BLaER1 treated with 17β-estradiol and CSF1 and Interleukin-3, amounts not matched to agents 10 nM and 100 nM (cell line): ENCODE measurements at regions not wholly inside any gene's neighbourhood (a gene's known extent, or its start where the extent isn't known, plus 50 kb on each side); places are given as distances from the start of the nearest gene placed in this dataset.

Source experiments
- H3K27ac ChIP-seq, 11 experiments: shearing (Covaris generic); formaldehyde crosslinking; 2 replicates each; pipeline ENCODE4 v1.8.1; 2022
- H3K27me3 ChIP-seq, 11 experiments: shearing (Covaris generic); formaldehyde crosslinking; 2 replicates each; pipeline ENCODE4 v1.8.1; 2022
- H3K36me3 ChIP-seq, 11 experiments: shearing (Covaris generic); formaldehyde crosslinking; 2 replicates each; pipeline ENCODE4 v1.8.1; 2022
- H3K4me1 ChIP-seq, 10 experiments: shearing (Covaris generic); formaldehyde crosslinking; 2 replicates each; pipeline ENCODE4 v1.8.1; 2022
- H3K4me2 ChIP-seq, 11 experiments: shearing (Covaris generic); formaldehyde crosslinking; 2 replicates each; pipeline ENCODE4 v1.8.1; 2022
- H3K4me3 ChIP-seq, 10 experiments: shearing (Covaris generic); formaldehyde crosslinking; 2 replicates each; pipeline ENCODE4 v1.8.1; 2022
- H3K9ac ChIP-seq, 11 experiments: shearing (Covaris generic); formaldehyde crosslinking; 2 replicates each; pipeline ENCODE4 v1.8.1; 2022
- H3K9me3 ChIP-seq, 11 experiments: shearing (Covaris generic); formaldehyde crosslinking; replicated peaks in 1 of 11; 2 replicates each; pipeline ENCODE4 v1.8.1; 2022
- H4K20me1 ChIP-seq, 11 experiments: shearing (Covaris generic); formaldehyde crosslinking; 2 replicates each; pipeline ENCODE4 v1.8.1; 2022
- Cebpa-rat ChIP-seq, 11 experiments: shearing (Covaris generic); IDR thresholded peaks; 2 replicates each; pipeline ENCODE4 v1.8.1; 2022

DNA sequence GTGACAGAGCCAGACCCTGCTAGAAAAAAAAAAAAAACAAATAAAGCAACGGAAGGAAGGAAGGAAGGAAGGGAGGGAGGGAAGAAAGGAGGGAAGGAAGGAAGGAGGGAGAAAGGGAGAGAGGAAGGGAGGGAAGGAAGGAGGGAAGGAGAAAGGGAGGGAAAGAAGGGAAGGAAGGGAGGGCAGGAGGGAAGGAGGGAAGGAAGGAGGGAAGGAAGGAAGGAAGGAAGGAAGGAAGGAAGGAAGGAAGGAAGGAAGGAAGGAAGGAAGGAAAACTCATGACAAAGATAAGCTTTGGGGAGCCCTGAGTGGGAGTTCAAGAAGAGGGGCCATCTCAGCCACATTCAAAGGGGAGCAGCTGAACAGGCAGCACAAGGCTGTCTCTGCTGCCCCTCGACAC is 124.7 kb upstream of the MGMT start:
- Histone ChIP-seq H3K4me2 (no peak overlapping the region), H3K27ac (no peak overlapping the region), H3K4me3 (no peak overlapping the region), H4K20me1 (no peaks in the 10 kb centered on the region), H3K4me1 (0 out of 20 replicates have a peak, but pooled peaks cover 0 to under 1% (median 0%) of the 10 kb centered on the region in 10 experiments), H3K36me3 (no peaks in the 10 kb centered on the region), H3K9ac (no peak overlapping the region), H3K27me3 (no peaks in the 10 kb centered on the region), H3K9me3 (peaks cover 0 to 8% (median 3%) of the 10 kb centered on the region in 11 experiments; a peak in 5 of 22 replicates)
- no peak for TF ChIP-seq Cebpa-rat (IDR thresholded peaks at IDR 0.05)

DNA sequence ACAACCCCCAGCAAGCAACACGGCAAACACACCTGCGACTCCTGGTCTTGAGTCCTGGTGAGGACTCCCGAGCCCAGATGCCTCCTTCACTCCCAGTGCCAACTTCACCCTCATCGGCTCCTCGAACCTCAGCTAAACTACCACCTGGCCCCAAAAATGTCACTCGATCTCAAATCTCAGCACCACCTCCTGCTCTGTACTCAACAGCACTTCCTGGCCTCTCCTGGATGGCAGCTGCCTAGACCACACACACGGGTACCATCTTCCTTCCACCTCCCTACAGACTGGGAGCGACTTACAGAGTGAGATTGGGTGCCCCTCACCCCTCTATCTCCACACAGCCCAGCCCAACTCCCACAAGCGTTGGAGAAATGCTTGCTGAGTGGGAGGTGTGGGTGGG is 123.9 kb upstream of the MGMT start:
- Histone ChIP-seq H3K4me3 (no peak overlapping the region), H3K27me3 (no peaks in the 10 kb centered on the region), H3K36me3 (no peaks in the 10 kb centered on the region), H3K9ac (no peak overlapping the region), H3K4me1 (no peaks in the 10 kb centered on the region), H3K4me2 (no peak overlapping the region), H3K9me3 (peaks cover 0 to 8% (median 3%) of the 10 kb centered on the region in 11 experiments; a peak in 5 of 22 replicates), H4K20me1 (no peaks in the 10 kb centered on the region), H3K27ac (no peak overlapping the region)
- no peak for TF ChIP-seq Cebpa-rat (IDR thresholded peaks at IDR 0.05)

DNA sequence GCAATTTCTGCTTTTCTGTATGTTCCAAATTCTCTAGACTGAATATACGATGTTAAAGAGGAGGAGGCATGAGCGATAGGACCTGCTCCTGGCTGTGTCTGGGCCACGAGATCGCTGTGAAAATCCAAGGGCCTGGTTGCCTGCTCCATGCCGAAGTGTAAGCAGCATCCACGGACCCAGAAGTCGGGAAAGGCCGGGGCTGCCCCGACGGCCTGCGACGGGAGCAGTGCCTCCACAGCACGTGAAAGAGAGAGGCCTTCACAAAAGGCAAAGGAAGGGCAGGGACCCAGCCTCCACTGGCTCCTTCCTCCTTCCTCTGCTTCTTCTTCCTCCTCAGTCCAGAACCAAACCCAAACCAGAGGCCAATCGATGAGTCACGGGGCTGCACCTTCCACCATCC is 122.9 kb upstream of the MGMT start:
- Histone ChIP-seq H4K20me1 (no peaks in the 10 kb centered on the region), H3K9me3 (peaks cover 0 to 8% (median 3%) of the 10 kb centered on the region in 11 experiments; a peak in 5 of 22 replicates), H3K9ac (no peak overlapping the region), H3K4me3 (no peak overlapping the region), H3K4me2 (no peak overlapping the region), H3K27me3 (no peaks in the 10 kb centered on the region), H3K27ac (no peak overlapping the region), H3K36me3 (no peaks in the 10 kb centered on the region), H3K4me1 (no peaks in the 10 kb centered on the region)
- no peak for TF ChIP-seq Cebpa-rat (IDR thresholded peaks at IDR 0.05)

DNA sequence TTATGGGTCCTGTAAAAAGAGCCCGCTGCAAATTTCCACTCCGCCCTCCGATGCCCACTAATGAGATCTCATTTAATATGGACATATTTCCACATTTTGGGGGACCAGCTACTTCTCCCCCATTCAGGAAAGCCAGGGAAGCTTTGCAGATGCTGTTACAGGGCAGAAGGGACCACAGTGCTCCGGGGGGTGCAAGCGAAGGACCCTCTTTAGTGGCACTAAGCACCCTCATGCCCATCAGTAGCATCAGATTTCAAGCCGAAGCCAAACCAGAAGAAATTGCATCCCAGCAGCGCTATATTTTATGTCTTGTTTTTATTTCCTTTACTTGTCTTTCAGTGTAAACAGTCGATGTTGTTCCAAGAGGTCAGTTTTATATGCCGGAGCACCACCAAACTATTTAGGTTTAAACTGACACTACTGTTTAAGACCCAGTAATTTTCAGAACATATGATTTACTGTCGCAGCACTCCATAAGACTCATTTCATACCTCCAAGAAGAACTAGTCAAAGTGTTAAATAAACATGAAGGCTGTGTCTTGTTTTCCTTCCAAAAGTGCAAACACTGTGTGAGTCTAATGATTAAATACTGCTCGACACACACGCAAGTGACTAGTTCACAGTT is 122.2 kb upstream of the MGMT start:
- H3K9ac ChIP-seq: no peak overlapping the region
- no peaks in the 10 kb centered on the region for H4K20me1 ChIP-seq
- no peak for TF ChIP-seq Cebpa-rat (IDR thresholded peaks at IDR 0.05)
- H3K4me3 ChIP-seq: no peak overlapping the region
- no peak overlapping the region for H3K4me2 ChIP-seq
- no peak overlapping the region for H3K27ac ChIP-seq
- no peaks in the 10 kb centered on the region for H3K27me3 ChIP-seq
- no peaks in the 10 kb centered on the region for H3K36me3 ChIP-seq
- peaks cover 0 to 8% (median 3%) of the 10 kb centered on the region in 11 experiments; a peak in 5 of 22 replicates for H3K9me3 ChIP-seq
- no peaks in the 10 kb centered on the region for H3K4me1 ChIP-seq

DNA sequence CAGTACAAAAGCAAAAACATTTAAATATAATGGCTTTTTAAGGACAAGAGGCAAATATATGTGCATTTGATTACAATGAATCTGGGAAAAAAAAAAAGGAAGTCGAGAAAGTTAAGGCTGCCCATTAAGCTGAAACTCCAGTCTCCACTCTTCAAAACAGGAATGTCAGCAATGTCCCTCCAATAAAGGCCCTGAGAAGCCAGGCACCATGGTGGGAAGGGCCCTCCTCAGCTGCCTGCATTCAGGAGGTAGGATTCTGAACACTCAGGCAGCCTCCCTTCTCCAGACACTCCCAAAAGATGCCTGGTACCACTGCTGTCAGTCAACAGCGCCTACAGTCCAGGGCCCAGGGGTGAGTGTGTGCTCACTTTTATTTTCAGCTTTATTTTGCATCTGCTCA is 121.3 kb upstream of the MGMT start:
- H3K4me3 ChIP-seq: no peak overlapping the region
- no peak overlapping the region for H3K9ac ChIP-seq
- H3K27ac ChIP-seq: no peak overlapping the region

DNA sequence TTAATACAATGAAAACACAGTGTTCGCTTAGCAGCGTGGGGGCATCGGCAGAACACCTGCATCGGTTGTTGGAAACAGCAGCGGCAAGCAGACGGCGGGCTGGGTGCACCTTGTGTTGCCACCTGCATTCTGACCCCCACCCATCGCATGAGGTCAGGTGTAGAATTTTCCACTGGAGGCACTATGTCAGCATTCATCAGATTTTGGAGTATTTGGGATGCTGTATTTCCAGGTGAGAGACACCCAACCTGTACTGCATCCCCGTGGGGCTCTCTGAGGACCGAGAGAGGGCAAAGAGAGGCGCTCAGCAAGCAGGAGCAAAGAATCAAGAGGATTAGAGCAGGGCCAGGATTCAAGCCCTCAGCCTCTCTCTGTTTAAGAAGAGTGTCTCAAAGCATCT is 116.4 kb upstream of the MGMT start:
- Histone ChIP-seq H3K9me3 (peaks cover 3 to 14% (median 10%) of the 10 kb centered on the region in 11 experiments), H3K27me3 (no peaks in the 10 kb centered on the region), H3K4me2 (no peak overlapping the region), H3K27ac (no peak overlapping the region), H4K20me1 (no peaks in the 10 kb centered on the region), H3K4me3 (no peak overlapping the region), H3K9ac (no peak overlapping the region), H3K4me1 (no peaks in the 10 kb centered on the region), H3K36me3 (no peaks in the 10 kb centered on the region)
- no peak for TF ChIP-seq Cebpa-rat (IDR thresholded peaks at IDR 0.05)

More for the DNA sequence above, 121.3 kb upstream of the MGMT start:
- peaks cover 0 to 8% (median 3%) of the 10 kb centered on the region in 11 experiments; a peak in 5 of 22 replicates for H3K9me3 ChIP-seq
- H3K4me2 ChIP-seq: no peak overlapping the region
- H3K4me1 ChIP-seq: no peaks in the 10 kb centered on the region
- TF ChIP-seq Cebpa-rat (IDR thresholded peaks at IDR 0.05): no peak
- H3K27me3 ChIP-seq: no peaks in the 10 kb centered on the region
- no peaks in the 10 kb centered on the region for H3K36me3 ChIP-seq
- no peaks in the 10 kb centered on the region for H4K20me1 ChIP-seq

DNA sequence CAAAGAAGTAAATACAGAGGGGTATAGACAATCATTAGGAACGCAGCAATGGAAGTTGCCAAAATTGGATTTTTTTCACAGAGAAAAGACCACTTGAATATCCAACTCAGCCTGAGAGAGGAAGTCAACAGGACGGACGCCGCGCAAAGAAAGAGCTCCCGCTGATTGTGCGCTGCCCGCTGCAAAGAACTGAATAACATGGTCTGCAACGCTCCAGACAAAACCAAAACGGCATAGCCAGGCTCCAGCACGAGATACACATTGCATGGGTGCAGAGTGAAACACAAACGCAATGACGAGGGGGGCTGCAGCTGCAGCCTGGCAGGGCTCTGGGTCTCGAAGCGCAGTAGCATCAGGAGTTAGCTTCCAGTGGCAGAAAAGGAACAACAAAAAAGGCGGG is 113.9 kb upstream of the MGMT start:
- no peak for TF ChIP-seq Cebpa-rat (IDR thresholded peaks at IDR 0.05)
- Histone ChIP-seq H4K20me1 (no peaks in the 10 kb centered on the region), H3K36me3 (0 out of 22 replicates have a peak, but pooled peaks cover 0 to 3% (median 0%) of the 10 kb centered on the region in 11 experiments), H3K27me3 (no peaks in the 10 kb centered on the region), H3K4me2 (no peak overlapping the region), H3K4me1 (no peaks in the 10 kb centered on the region), H3K4me3 (no peak overlapping the region), H3K9ac (no peak overlapping the region), H3K9me3 (peaks cover 18 to 31% (median 24%) of the 10 kb centered on the region in 11 experiments), H3K27ac (no peak overlapping the region)

DNA sequence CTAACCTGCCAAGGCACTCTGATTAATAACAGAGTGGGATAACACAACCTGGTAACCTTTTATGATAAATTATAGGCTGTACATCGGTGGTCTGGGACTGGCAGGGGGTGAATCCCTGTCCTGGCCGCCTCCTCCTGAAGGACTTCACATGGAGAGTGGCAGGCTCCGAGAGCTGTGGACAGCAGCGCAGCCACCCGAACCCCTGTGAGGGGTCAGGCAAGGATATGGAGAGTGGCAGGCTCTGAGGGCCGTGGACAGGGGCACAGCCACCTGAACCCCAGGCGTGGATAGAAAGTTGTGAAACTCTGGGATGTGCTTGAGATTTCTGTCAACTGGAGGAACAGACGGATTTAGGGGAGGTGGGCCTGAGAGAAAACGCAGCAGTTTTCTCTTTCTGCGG is 107.0 kb upstream of the MGMT start:
- no peaks in the 10 kb centered on the region for H3K27me3 ChIP-seq
- H4K20me1 ChIP-seq: no peaks in the 10 kb centered on the region
- H3K4me2 ChIP-seq: no peak overlapping the region
- no peak overlapping the region for H3K9ac ChIP-seq
- H3K36me3 ChIP-seq: 0 out of 22 replicates have a peak, but pooled peaks cover 0 to 3% (median 0%) of the 10 kb centered on the region in 11 experiments
- H3K9me3 ChIP-seq: peaks cover 18 to 24% (median 19%) of the 10 kb centered on the region in 11 experiments
- H3K27ac ChIP-seq: no peak overlapping the region
- no peak overlapping the region for H3K4me3 ChIP-seq
- TF ChIP-seq Cebpa-rat (IDR thresholded peaks at IDR 0.05): no peak
- peaks cover 0 to 14% (median 11%) of the 10 kb centered on the region in 10 experiments; a peak in 11 of 20 replicates for H3K4me1 ChIP-seq

DNA sequence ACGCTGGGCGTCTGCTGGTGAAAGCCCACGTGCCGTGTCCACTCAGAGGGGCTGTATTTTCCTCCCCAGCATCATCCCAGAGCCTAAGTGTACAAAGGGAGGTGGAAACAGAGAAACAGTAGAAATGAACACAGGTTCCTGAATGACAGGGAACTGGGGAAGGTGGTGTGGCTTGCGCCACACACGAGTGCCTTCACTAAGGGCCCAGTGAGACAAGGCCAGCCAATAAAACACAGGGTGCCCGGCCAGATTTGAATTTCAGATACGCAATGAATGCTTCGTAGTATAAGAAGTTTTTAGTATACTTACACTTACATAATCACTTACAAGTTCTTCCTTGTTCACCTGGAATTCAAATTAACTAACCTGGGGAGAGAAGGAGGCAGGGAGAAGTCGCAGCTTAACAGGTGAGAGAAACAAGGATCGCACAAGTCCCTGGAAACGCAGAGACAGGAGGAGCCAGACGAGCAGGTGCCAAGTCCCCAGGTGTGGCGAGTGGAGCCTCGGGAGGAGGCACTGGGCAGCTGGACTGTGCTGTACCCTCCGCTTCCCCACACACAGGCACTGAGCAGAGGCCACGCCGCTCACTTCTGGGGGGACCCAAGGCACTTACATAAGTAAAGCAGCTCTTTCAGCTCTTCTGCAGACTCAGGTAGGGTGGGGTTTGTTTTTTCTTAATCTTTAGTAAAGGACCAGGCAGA is 105.2 kb upstream of the MGMT start:
- H3K9me3 ChIP-seq: peaks cover 3 to 6% (median 4%) of the 10 kb centered on the region in 11 experiments; a peak in 20 of 22 replicates
- no peak overlapping the region for H3K27ac ChIP-seq
- peaks cover 0 to 14% (median 11%) of the 10 kb centered on the region in 10 experiments; a peak in 11 of 20 replicates for H3K4me1 ChIP-seq
- TF ChIP-seq Cebpa-rat (IDR thresholded peaks at IDR 0.05): no peak
- no peaks in the 10 kb centered on the region for H4K20me1 ChIP-seq
- H3K4me2 ChIP-seq: peak overlapping the region in 8 of 11 experiments; percentile 12 to 62 (median 30); a peak in 8 of 22 replicates
- H3K36me3 ChIP-seq: no peaks in the 10 kb centered on the region
- H3K27me3 ChIP-seq: no peaks in the 10 kb centered on the region
- no peak overlapping the region for H3K9ac ChIP-seq
- no peak overlapping the region for H3K4me3 ChIP-seq
